ENCODE measurements at regions not wholly inside any gene's neighbourhood (a gene's known extent, or its start where the extent isn't known, plus 50 kb on each side); places are given as distances from the start of the nearest gene placed in this dataset.

GRCh38 chr12:69028941-69029729 lies 96.2 kb upstream of the CPM start:
- Histone ChIP-seq H3K27me3 (ENCODE audit: insufficient read depth, poor library complexity, severe bottlenecking) (no peaks in the 10 kb centered on the region), H3K27ac (replicated peaks) (no peak overlapping the region), H3K4me3 (replicated peaks; ENCODE audit: insufficient read depth, low read length) (no peak overlapping the region)
- TF ChIP-seq GABPA (IDR thresholded peaks at IDR 0.05; ENCODE audit: low read depth) (no peak), POLR2AphosphoS5 (IDR thresholded peaks at IDR 0.05; ENCODE audit: low read depth) (no peak), REST (IDR thresholded peaks at IDR 0.05; ENCODE audit: insufficient replicate concordance, low read depth) (no peak), SPI1 (IDR thresholded peaks at IDR 0.05; ENCODE audit: borderline replicate concordance, low read depth) (no peak), CTCF (IDR thresholded peaks at IDR 0.05; ENCODE audit: insufficient read depth, low read length) (no peak)
- DNase-seq (ENCODE audit: low read depth in 1 of 2, low spot score in 1 of 2): no peak

- no peak for DNase-seq (ENCODE audit: low read depth in 1 of 2, low spot score in 1 of 2)
- TF ChIP-seq REST (IDR thresholded peaks at IDR 0.05; ENCODE audit: insufficient replicate concordance, low read depth) (no peak), CTCF (IDR thresholded peaks at IDR 0.05; ENCODE audit: insufficient read depth, low read length) (no peak), GABPA (IDR thresholded peaks at IDR 0.05; ENCODE audit: low read depth) (no peak), POLR2AphosphoS5 (IDR thresholded peaks at IDR 0.05; ENCODE audit: low read depth) (no peak), SPI1 (IDR thresholded peaks at IDR 0.05; ENCODE audit: borderline replicate concordance, low read depth) (no peak)
- no peak overlapping the region for H3K4me3 ChIP-seq (replicated peaks; ENCODE audit: insufficient read depth, low read length)
Observed at GRCh38 chr12:69030321-69030720, 97.3 kb upstream of the CPM start.

GRCh38 chr12:69036533-69036932 lies 103.6 kb upstream of the CPM start:
- H3K27me3 ChIP-seq (ENCODE audit: insufficient read depth, poor library complexity, severe bottlenecking): no peaks in the 10 kb centered on the region
- H3K27ac ChIP-seq (replicated peaks): no peak overlapping the region
- no peak for DNase-seq (ENCODE audit: low read depth in 1 of 2, low spot score in 1 of 2)
- H3K4me3 ChIP-seq (replicated peaks; ENCODE audit: insufficient read depth, low read length): no peak overlapping the region
- TF ChIP-seq CTCF (IDR thresholded peaks at IDR 0.05; ENCODE audit: insufficient read depth, low read length) (no peak), REST (IDR thresholded peaks at IDR 0.05; ENCODE audit: insufficient replicate concordance, low read depth) (no peak), POLR2AphosphoS5 (IDR thresholded peaks at IDR 0.05; ENCODE audit: low read depth) (no peak), SPI1 (IDR thresholded peaks at IDR 0.05; ENCODE audit: borderline replicate concordance, low read depth) (no peak), GABPA (IDR thresholded peaks at IDR 0.05; ENCODE audit: low read depth) (no peak)

More at GRCh38 chr12:69030321-69030720, 97.3 kb upstream of the CPM start:
- no peak overlapping the region for H3K27ac ChIP-seq (replicated peaks)
- no peaks in the 10 kb centered on the region for H3K27me3 ChIP-seq (ENCODE audit: insufficient read depth, poor library complexity, severe bottlenecking)
